GM21515 (cell line): ENCODE measurements at regions not wholly inside any gene's neighbourhood (a gene's known extent, or its start where the extent isn't known, plus 50 kb on each side); places are given as distances from the start of the nearest gene placed in this dataset.

Source experiments
- ATAC-seq: cut with Tn5 transposase; IDR thresholded peaks from one replicate; pipeline ENCODE4 v1.9.1; 2021; ENCODE audit not compliant: unreplicated experiment

GRCh38 chr20:16175322-16175961, 397.8 kb downstream of the KIF16B start:
- peak; percentile 72 for ATAC-seq

GRCh38 chr20:16174311-16174710, 398.9 kb downstream of the KIF16B start:
- no peak for ATAC-seq

GRCh38 chr20:16173044-16173443, 400.2 kb downstream of the KIF16B start:
- ATAC-seq = no peak

GRCh38 chr20:16171180-16171579, 402.1 kb downstream of the KIF16B start:
- ATAC-seq = no peak

- ATAC-seq = no peak
Observed at GRCh38 chr20:16170406-16170971, 402.8 kb downstream of the KIF16B start.

- ATAC-seq = no peak
Observed at GRCh38 chr20:16167423-16168130, 405.7 kb downstream of the KIF16B start.

- no peak for ATAC-seq
Observed at GRCh38 chr20:16166737-16167136, 406.5 kb downstream of the KIF16B start.

GRCh38 chr20:16158976-16159286, 414.3 kb downstream of the KIF16B start:
- peak; percentile 64 for ATAC-seq

GRCh38 chr20:16158090-16158975, 414.9 kb downstream of the KIF16B start:
- ATAC-seq = peak; percentile 78

GRCh38 chr20:16147916-16148315, 425.3 kb downstream of the KIF16B start:
- ATAC-seq = no peak

GRCh38 chr20:16147216-16147615, 426.0 kb downstream of the KIF16B start:
- no peak for ATAC-seq

- no peak for ATAC-seq
Observed at GRCh38 chr20:16145919-16146318, 427.3 kb downstream of the KIF16B start.

GRCh38 chr20:16143596-16143995, 429.7 kb downstream of the KIF16B start:
- no peak for ATAC-seq

GRCh38 chr20:16135630-16136029, 437.6 kb downstream of the KIF16B start:
- ATAC-seq = no peak

GRCh38 chr20:16132036-16132798, 441.0 kb downstream of the KIF16B start:
- no peak for ATAC-seq

GRCh38 chr20:16129411-16129810, 443.8 kb downstream of the KIF16B start:
- no peak for ATAC-seq

- ATAC-seq = no peak
Observed at GRCh38 chr20:16128538-16129106, 444.6 kb downstream of the KIF16B start.

- no peak for ATAC-seq
Observed at GRCh38 chr20:16125816-16126215, 447.4 kb downstream of the KIF16B start.

- no peak for ATAC-seq
Observed at GRCh38 chr20:16124911-16125776, 448.1 kb downstream of the KIF16B start.

GRCh38 chr20:16124491-16124890, 448.8 kb downstream of the KIF16B start:
- ATAC-seq = no peak
